GM19452 (cell line): ENCODE measurements at regions not wholly inside any gene's neighbourhood (a gene's known extent, or its start where the extent isn't known, plus 50 kb on each side); places are given as distances from the start of the nearest gene placed in this dataset.
A peak's percentile ranks its signal among the peaks of the same experiment; 100 is the strongest.

Experiments used
- ATAC-seq: cut with Tn5 transposase; IDR thresholded peaks from one replicate; pipeline ENCODE4 v1.9.1; 2021; ENCODE audit not compliant: unreplicated experiment

DNA sequence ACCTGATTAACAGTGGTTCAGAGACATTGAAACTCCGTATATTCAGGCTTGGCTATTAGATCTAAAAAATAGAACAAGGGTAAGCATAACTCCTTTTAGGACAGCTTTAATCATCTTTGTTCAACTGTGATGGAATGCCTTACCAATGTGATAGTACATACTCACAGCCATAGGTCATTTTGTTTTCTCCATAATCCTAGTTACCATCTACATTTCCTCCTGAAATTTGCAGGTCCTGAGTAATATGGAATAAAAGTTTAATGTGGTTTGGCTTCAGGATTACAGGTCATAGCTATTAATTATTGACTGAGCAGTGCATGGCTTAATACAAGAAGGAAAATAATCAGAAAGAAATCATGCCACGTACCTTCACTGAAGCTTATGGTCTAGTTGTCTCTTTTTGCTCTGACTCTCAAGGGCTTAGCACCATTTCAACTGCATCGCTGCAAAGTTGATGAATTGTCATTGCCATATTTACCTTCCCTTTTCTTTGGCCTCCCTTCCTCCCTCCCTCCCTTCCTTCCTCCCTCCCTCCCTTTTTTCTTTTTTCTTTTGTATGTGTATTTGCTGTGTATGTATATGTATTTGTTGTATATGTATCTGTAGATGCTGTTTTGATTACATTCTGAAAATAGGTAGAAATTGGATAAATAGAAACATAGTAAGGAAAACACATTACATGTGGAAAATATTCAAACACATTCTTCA lies 250.9 kb upstream of the ZNF608 start:
- ATAC-seq: no peak

GRCh38 chr5:124998520-124998919 lies 252.1 kb upstream of the ZNF608 start:
- no peak for ATAC-seq

- ATAC-seq: no peak
These were observed 256.5 kb upstream of the ZNF608 start for GRCh38 chr5:125002727-125003598.

DNA sequence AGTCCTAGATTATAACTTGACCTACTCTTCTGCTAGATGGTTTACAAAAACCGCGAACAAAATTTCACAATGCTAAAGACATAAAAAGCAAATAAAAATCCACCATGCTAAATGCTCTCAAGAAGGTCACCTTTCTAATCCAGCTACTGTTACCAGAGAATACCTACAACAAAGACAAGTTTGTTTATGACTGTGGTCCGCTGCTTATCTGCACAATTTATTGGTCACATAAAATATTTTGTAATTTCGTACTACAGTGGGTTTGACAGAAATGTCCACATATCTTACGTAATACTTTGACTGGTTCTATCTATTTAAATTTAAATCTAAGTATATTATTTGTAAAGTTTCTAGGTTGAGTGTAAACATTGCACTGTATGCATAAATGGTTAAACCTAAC lies 257.6 kb upstream of the ZNF608 start:
- ATAC-seq: no peak

DNA sequence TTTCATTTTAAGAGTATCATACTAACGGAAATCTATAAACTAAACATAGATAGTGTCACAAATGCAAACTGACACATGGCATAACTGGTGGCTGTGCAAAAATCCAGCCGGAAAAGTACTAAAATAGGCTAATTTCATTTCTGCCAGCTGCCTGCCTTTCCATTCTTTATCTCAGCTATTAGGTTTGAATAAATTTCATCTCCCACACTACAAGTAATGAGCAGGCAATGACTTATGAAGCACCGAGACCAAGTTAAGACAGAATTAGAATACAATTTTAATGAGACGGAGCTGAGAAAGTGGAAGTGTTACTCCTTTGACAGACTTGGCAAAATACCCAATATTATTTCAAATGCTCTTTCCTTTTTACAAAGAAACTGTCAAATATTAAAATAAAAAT lies 258.8 kb upstream of the ZNF608 start:
- no peak for ATAC-seq

DNA sequence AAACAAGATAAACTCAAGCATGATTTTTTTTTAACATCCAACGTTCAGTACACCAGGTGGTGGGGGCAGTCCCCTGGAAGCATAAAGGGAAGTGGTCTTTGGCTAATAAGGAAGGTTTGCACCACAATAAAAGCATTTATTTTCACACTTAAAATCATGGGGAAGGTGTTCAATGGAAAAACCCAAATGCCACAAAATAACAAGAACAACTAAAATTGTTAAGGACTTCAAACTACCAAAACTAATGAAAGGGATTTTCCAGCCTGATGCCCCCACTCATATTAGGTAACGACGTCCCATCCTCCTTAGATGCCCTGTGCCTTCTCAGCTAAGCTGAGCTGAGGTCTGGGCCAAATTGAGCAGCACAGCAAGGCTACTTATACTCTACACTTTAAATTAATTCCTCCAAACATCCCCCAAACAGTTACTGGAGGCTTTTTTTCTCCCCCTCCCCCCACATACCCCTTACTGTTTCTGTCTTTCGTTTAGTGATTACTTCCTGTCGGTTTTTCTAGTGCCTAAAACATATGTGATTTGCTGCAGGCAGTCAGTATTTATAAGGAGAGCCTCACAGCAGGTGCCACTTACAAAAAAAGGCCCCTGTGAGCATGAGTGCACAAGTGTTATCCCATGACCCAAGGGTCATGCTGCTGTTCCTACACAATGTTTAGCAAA lies 259.7 kb upstream of the ZNF608 start:
- ATAC-seq: peak; percentile 69

DNA sequence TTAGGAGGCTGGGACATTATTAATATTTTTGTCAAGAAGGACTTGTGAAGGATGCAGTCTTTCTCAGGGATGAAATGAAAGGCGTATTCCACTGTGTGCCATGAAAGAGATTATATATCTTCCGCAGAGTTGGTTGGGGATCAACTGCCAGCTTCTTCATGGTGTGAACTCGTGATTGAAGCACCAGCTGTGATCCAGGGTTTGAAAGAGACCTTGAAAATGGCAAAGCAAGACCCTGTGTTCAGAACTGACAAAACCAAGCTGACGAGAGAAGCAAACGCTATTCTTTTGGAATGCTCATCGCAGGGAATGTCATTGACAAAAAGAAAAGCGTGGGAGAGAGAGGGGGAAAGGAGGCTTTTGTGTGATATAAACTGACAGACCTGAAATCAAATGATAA lies 263.9 kb upstream of the ZNF608 start:
- ATAC-seq: no peak

GRCh38 chr5:125011014-125011413 lies 264.6 kb upstream of the ZNF608 start:
- ATAC-seq: no peak

DNA sequence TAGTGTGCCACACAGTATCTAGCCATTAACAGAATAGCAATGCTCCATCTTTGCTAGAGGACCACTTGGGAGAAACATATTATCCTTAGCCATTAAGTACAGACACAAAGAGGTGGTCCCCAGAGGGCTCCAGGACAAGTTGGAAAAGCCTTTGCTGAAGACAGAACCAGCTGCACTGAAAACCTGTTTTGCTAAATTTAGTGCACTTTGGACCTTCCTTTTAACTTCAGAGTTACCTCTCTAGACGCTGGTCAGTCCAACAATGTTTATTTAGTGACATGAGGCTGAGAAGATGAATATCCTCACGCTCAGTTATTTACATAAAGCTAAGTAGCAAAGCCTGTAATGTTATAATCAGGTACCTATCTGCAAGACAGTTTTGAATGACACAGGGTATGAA lies 265.0 kb upstream of the ZNF608 start:
- ATAC-seq: no peak

GRCh38 chr5:125011947-125012346 lies 265.5 kb upstream of the ZNF608 start:
- ATAC-seq: no peak

DNA sequence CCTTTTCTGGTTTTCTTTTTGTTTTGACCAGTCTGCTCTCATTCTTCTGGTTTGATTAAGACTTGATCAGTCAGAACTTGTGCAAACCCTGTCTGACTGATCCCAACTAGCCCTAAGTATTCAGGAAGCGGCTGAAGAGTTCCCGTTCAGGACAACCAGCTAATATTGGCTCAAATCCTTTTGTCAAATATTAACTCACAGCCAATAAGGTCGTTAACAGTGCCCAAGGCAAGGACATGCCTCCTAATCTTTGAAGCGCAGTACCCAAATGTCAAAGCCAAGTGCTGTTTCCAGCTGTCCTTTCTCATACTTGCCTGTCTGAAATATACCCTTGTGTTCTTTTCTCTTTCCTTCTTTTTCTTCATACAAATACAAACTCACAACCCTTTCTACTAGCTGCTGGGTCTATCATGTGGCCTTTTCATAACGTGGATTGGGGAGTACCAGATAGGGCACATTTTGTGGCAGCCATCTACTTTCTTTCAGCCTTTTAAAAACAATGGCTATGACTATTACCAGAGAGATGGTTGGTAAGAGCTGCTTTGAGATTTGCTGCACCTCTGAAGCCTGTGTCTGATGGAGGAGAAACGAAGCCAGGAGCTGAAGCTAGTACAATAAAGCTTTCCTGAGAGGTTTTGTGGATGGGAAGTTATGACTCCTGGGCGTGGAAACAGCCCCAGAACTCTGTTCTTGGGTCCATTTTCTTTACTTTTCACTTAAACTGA lies 266.4 kb upstream of the ZNF608 start:
- no peak for ATAC-seq

DNA sequence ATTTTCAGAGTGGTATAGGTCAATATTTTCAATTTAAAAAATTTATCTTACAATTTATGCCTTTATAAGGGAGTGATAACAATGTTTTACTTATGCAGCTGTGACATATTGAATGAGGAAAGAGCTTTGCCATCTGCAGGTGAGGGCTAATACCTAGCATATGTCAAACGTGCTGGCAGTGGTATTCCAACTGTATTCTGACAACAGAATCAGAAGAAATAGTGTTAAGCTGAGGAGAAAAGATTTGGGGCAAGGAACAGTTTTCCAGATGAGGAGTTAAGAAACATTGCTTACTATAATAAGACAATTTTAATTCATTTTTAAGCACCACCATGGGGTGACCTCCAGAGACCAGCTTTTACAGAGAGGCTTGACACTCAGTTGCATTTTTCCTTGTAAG lies 267.8 kb upstream of the ZNF608 start:
- ATAC-seq: no peak

- ATAC-seq: no peak
These were observed 271.4 kb upstream of the ZNF608 start for GRCh38 chr5:125017796-125018195.

- ATAC-seq: no peak
These were observed 277.2 kb upstream of the ZNF608 start for GRCh38 chr5:125023673-125024072.

DNA sequence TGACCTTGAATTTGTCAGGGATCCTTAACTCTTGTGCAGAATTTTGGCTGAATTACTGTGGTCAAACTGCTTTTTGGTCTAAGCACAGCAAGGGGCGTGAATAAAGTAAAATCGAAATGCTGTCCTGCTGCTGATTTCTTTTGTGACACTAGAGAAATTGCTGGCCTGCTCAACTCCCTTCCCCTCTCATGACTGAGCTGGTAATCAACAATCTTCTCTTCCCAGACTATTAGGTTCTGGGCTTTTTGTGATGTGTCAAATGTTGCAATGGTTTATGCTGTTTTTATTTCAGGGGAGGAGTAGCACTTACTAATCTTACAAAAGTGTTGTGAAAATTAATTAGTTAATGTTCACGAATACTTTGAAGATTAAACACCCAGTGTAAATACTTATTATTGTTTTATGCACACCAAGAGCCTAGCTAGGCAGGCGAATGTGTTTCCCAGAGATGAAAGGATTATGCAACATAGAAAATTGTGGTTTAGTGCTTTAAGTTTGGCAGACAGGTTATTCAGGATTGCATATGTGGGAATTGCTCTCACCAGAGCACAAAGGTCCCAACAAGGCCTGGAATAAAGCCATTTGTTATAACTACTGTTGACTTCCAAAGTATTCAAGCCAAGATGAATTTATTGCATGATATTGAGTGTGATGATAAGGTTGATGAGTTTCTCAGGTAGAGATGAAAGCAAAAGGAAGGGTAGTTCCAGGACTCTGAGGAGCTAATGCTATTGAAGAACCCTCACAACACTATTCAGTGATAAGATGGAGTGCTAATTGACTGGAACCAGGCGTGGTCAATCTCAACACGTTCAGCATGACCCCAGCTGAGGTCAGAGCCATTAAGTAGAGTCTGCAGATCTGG lies 280.7 kb upstream of the ZNF608 start:
- ATAC-seq: no peak

DNA sequence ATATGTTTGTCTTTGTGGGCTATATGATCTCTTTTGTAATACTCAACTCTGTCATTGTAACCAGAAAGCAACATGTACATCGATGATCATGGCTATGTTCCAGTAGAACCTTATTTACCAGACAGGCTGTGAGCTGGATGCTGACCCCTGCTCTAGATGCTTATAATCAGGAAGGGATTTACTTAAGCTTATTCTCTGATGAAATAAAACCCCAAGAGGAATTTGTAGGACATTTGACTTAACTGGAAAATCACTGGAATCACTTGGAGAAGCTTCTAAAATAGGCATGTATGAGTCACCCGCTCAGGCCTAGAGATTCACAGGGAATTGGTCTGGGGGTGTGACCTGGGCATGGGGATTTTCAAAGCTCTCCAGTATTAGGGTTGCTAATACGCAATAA lies 285.8 kb upstream of the ZNF608 start:
- no peak for ATAC-seq

DNA sequence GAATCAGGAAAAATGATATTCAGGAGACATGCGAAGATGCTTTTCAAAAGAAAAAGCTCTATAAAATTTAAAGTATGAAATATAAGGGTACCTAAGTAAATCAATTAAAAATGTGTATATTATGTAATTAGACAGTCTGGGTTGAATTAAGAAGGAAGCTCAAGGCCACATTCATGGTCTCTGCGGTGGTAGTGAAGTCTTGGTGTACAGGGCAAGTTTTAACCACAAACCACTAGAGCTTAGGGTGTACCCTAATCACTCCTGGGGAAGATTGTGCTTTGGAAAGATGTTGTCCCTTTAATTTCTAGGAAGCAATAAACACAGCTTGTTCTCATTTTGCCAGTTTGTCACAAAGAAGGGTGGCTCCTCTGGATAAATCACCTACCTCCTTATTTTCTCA lies 287.2 kb upstream of the ZNF608 start:
- ATAC-seq: no peak

DNA sequence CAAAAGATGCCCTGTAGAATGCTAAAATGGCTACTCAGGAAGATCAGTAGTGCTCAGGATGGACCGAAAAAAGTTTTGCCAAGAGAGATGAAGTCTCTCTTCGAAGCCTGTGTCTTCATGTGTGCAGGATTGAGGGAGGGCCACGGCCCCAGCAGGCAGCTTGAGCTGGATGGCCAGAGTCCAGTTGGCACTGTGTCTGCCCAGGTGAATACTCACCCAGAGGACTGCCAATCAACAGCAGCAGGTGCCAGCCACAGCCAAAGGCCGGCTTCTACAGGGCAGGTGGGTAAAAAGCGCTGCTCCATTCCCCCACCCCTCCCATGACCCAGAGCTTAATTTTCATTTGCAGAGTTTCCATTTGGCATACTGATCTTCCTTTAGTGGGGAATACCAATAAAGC lies 287.9 kb upstream of the ZNF608 start:
- no peak for ATAC-seq

DNA sequence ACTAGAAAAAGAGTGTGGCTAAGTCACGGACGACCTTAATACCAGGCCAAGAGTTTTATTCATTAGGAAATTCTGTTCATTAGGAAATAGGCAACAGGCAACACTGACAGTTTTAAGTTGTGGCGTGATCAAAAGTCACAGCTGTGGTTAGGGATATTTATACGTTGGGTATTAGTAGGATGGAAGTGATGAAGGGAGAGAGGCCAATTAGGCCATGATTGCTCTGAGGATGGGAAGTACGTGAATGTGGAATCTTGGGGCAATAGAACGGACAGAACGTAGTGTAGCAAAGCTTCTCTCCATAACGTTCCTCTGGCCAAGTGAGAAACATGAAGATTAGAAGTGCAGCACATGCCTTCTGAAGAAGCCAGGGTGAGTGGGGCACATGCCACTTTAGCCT lies 290.1 kb upstream of the ZNF608 start:
- ATAC-seq: no peak

DNA sequence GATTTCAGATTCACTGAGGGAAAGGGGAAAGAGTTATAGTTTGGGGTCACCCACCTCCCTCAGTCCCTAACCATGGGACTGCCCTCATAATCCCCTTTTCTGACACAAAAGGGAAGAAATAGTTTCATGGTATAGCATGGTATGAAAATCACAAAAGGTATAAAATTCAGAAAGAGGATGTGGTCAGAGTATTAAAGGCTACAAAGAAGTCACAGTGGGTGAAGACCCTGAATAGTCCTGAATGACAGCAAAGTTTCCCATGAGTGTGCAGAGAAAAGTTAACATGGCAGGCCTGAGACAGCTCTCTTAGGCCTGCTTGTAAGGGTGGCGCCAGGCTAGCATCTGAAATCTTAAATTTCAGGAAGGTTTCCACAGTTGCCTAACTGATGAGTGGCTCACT lies 290.6 kb upstream of the ZNF608 start:
- no peak for ATAC-seq
